T-helper 17 cell (primary cell): ENCODE measurements at regions not wholly inside any gene's neighbourhood (a gene's known extent, or its start where the extent isn't known, plus 50 kb on each side); places are given as distances from the start of the nearest gene placed in this dataset.
"Not testable (repeated sequence)": the region's sequence is repeated elsewhere in the genome, so short reads cannot be mapped to it uniquely, and the experiment has no call there.

Experiments
- ATAC-seq: fragments of 150-1000 bp; cut with Tn5 transposase; 2 replicates; pipeline ENCODE4 v1.10.0; 2021; ENCODE audit warnings: mild to moderate bottlenecking, moderate library complexity
- DNase-seq, 3 donors: peaks; one replicate each; pipeline versions ENCODE4 v3.0.0 to v3.0.0-alpha.2; 2020 to 2021
- H3K9me3 ChIP-seq: one replicate; pipeline ENCODE4 v1.7.0; 2013; ENCODE audit warnings: low read length, mild to moderate bottlenecking; ENCODE audit not compliant: control insufficient read depth, poor library complexity, severe bottlenecking
- H3K27ac Mint-ChIP-seq: one replicate; pipeline ENCODE4 v1.8.0; 2022; ENCODE audit warnings: mild to moderate bottlenecking, moderate library complexity, mixed read lengths
- H3K27me3 Mint-ChIP-seq: one replicate; pipeline ENCODE4 v1.8.0; 2022; ENCODE audit warnings: mixed read lengths
- H3K36me3 Mint-ChIP-seq: one replicate; pipeline ENCODE4 v1.8.0; 2022; ENCODE audit warnings: low read depth, mixed read lengths
- H3K4me1 Mint-ChIP-seq: one replicate; pipeline ENCODE4 v1.8.0; 2022; ENCODE audit warnings: mild to moderate bottlenecking, mixed read lengths
- H3K4me3 Mint-ChIP-seq: one replicate; pipeline ENCODE4 v1.8.0; 2022; ENCODE audit warnings: mild to moderate bottlenecking, moderate library complexity, mixed read lengths

GRCh38 chr4:128654465-128654864 lies 155.0 kb upstream of the JADE1 start:
- no peaks in the 10 kb centered on the region for H3K27me3 Mint-ChIP-seq
- DNase-seq (no peak), ATAC-seq (no peak)
- no peak overlapping the region for H3K4me3 Mint-ChIP-seq
- H3K27ac Mint-ChIP-seq = no peak overlapping the region
- no peaks in the 10 kb centered on the region for H3K36me3 Mint-ChIP-seq
- H3K9me3 ChIP-seq = peaks cover 2% of the 10 kb centered on the region
- no peaks in the 10 kb centered on the region for H3K4me1 Mint-ChIP-seq

- H3K27me3 Mint-ChIP-seq = no peaks in the 10 kb centered on the region
- H3K9me3 ChIP-seq = peaks cover 2% of the 10 kb centered on the region
- ATAC-seq = no peak
- no peaks in the 10 kb centered on the region for H3K36me3 Mint-ChIP-seq
- no peak overlapping the region for H3K4me3 Mint-ChIP-seq
- H3K4me1 Mint-ChIP-seq = no peaks in the 10 kb centered on the region
- DNase-seq = no peak
- H3K27ac Mint-ChIP-seq = no peak overlapping the region
Measured at GRCh38 chr4:128653527-128654444, 155.7 kb upstream of the JADE1 start.

- Mint-ChIP-seq H3K4me3 (no peak overlapping the region), H3K27me3 (no peaks in the 10 kb centered on the region)
Measured at GRCh38 chr4:128649575-128650205, 159.8 kb upstream of the JADE1 start.

GRCh38 chr4:128649161-128649560 lies 160.3 kb upstream of the JADE1 start:
- Mint-ChIP-seq H3K27ac (no peak overlapping the region), H3K27me3 (no peaks in the 10 kb centered on the region), H3K4me3 (no peak overlapping the region), H3K36me3 (no peaks in the 10 kb centered on the region), H3K4me1 (no peaks in the 10 kb centered on the region)
- ATAC-seq (no peak), DNase-seq (no peak)
- H3K9me3 ChIP-seq = no peaks in the 10 kb centered on the region

More at GRCh38 chr4:128649575-128650205, 159.8 kb upstream of the JADE1 start:
- DNase-seq (no peak), ATAC-seq (no peak)
- H3K27ac Mint-ChIP-seq = no peak overlapping the region
- H3K9me3 ChIP-seq = no peaks in the 10 kb centered on the region
- no peaks in the 10 kb centered on the region for H3K36me3 Mint-ChIP-seq
- no peaks in the 10 kb centered on the region for H3K4me1 Mint-ChIP-seq

- Mint-ChIP-seq H3K27ac (no peak overlapping the region), H3K36me3 (no peaks in the 10 kb centered on the region), H3K27me3 (no peaks in the 10 kb centered on the region), H3K4me3 (no peak overlapping the region), H3K4me1 (no peaks in the 10 kb centered on the region)
- DNase-seq = no peak
- no peaks in the 10 kb centered on the region for H3K9me3 ChIP-seq
- ATAC-seq = no peak
Measured at GRCh38 chr4:128648021-128648420, 161.5 kb upstream of the JADE1 start.

GRCh38 chr4:128646893-128647292 lies 162.6 kb upstream of the JADE1 start:
- not testable (repeated sequence) for H3K4me1 Mint-ChIP-seq, DNase-seq, H3K27ac Mint-ChIP-seq, ATAC-seq, H3K4me3 Mint-ChIP-seq, H3K9me3 ChIP-seq, H3K36me3 Mint-ChIP-seq, H3K27me3 Mint-ChIP-seq

GRCh38 chr4:128644693-128645654 lies 164.5 kb upstream of the JADE1 start:
- H3K4me3 Mint-ChIP-seq, H3K4me1 Mint-ChIP-seq, H3K9me3 ChIP-seq, DNase-seq, H3K36me3 Mint-ChIP-seq, ATAC-seq, H3K27ac Mint-ChIP-seq, H3K27me3 Mint-ChIP-seq: not testable (repeated sequence)

GRCh38 chr4:128644107-128644506 lies 165.4 kb upstream of the JADE1 start:
- H3K9me3 ChIP-seq, ATAC-seq, H3K36me3 Mint-ChIP-seq, H3K27me3 Mint-ChIP-seq, H3K27ac Mint-ChIP-seq, DNase-seq, H3K4me3 Mint-ChIP-seq, H3K4me1 Mint-ChIP-seq: not testable (repeated sequence)

GRCh38 chr4:128641566-128641965 lies 167.9 kb upstream of the JADE1 start:
- DNase-seq, H3K4me1 Mint-ChIP-seq, H3K4me3 Mint-ChIP-seq, H3K9me3 ChIP-seq, ATAC-seq, H3K27me3 Mint-ChIP-seq, H3K27ac Mint-ChIP-seq, H3K36me3 Mint-ChIP-seq: not testable (repeated sequence)

- DNase-seq (no peak), ATAC-seq (no peak)
- H3K9me3 ChIP-seq = no peaks in the 10 kb centered on the region
- peaks cover 10% of the 10 kb centered on the region for H3K27me3 Mint-ChIP-seq
- no peaks in the 10 kb centered on the region for H3K36me3 Mint-ChIP-seq
- H3K4me1 Mint-ChIP-seq = no peaks in the 10 kb centered on the region
- H3K27ac Mint-ChIP-seq = no peak overlapping the region
- H3K4me3 Mint-ChIP-seq = no peak overlapping the region
Measured at GRCh38 chr4:128639541-128640270, 169.8 kb upstream of the JADE1 start.

GRCh38 chr4:128636906-128637305 lies 172.6 kb upstream of the JADE1 start:
- H3K27ac Mint-ChIP-seq = no peak overlapping the region
- DNase-seq (no peak), ATAC-seq (no peak)
- H3K4me3 Mint-ChIP-seq = no peak overlapping the region
- H3K27me3 Mint-ChIP-seq = peaks cover 10% of the 10 kb centered on the region
- H3K36me3 Mint-ChIP-seq = no peaks in the 10 kb centered on the region
- H3K9me3 ChIP-seq = no peaks in the 10 kb centered on the region
- no peaks in the 10 kb centered on the region for H3K4me1 Mint-ChIP-seq

- no peaks in the 10 kb centered on the region for H3K9me3 ChIP-seq
- Mint-ChIP-seq H3K4me1 (no peaks in the 10 kb centered on the region), H3K36me3 (no peaks in the 10 kb centered on the region), H3K4me3 (no peak overlapping the region), H3K27me3 (peaks cover 10% of the 10 kb centered on the region), H3K27ac (no peak overlapping the region)
- DNase-seq = no peak
- ATAC-seq = no peak
Measured at GRCh38 chr4:128635955-128636560, 173.4 kb upstream of the JADE1 start.
